Urinary bladder (tissue), 3 donors: ENCODE measurements at regions not wholly inside any gene's neighbourhood (a gene's known extent, or its start where the extent isn't known, plus 50 kb on each side); places are given as distances from the start of the nearest gene placed in this dataset.

ENCODE experiments used
- DNase-seq: peaks from one replicate; pipeline ENCODE4 v3.0.0-alpha.2; 2015; ENCODE audit errors: extremely low spot score
- H3K27ac ChIP-seq: one replicate; pipeline ENCODE4 v1.5.1; 2013; ENCODE audit warnings: low read depth, mild to moderate bottlenecking, moderate library complexity
- H3K36me3 ChIP-seq: one replicate; pipeline ENCODE4 v1.6.1; 2013; ENCODE audit warnings: mild to moderate bottlenecking, moderate library complexity; ENCODE audit not compliant: insufficient read depth
- H3K4me1 ChIP-seq: one replicate; pipeline ENCODE4 v1.6.1; 2013; ENCODE audit warnings: mild to moderate bottlenecking, moderate library complexity; ENCODE audit not compliant: insufficient read depth
- H3K4me3 ChIP-seq: one replicate; pipeline ENCODE4 v1.5.1; 2013; ENCODE audit warnings: low read depth, low read length
- WGBS: extraction: QIAGEN DNeasy Blood & Tissue Kit; methylation state at CpG from one replicate; pipeline ENCODE4 v1.1.7; 2013; 5-methylcytosine and 5-hydroxymethylcytosine counted together
- donor health status: healthy with polysubstance abuse.
- donor health status: healthy.

DNA sequence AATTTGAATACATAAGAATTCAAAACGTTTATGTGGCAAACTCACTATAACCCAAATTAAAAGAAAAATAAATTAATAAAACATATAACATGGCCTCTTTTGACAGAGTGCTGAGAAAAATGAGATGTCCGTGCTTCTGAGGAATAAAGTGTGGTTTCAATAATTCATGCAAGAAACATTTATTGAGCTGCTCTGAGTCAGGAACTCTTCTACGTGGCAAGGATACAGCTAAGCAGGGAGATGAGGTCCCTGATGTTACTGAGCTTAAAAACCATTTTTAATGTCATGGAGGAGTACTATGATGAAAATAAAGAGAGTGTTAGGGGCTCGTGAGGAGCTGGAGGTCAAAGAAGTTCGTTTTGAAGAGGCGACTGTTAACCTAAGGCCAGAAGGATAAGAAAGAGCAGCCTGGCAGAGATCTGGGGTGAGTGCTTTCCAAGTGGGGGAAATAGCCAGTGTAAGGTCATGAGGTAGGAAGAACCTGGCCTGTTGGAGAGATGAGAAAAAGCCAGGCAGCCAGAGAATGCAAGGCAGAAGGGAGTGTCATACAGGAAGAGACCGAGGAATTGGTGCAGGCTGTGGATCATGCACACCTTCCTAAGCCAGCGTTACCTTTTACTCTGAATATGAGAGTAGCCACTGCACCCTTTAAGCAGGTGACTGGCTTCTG is 182.2 kb upstream of the DUSP10 start:
- Histone ChIP-seq H3K4me3 (no peak overlapping the region), H3K4me1 (no peaks in the 10 kb centered on the region), H3K27ac (no peak overlapping the region), H3K36me3 (no peaks in the 10 kb centered on the region)
- no peak for DNase-seq
- WGBS: 87% methylated on average over 8 of the region's 8 CpGs

- 94% methylated on average over 2 of the region's 2 CpGs for WGBS
- DNase-seq: no peak
- Histone ChIP-seq H3K36me3 (no peaks in the 10 kb centered on the region), H3K4me1 (no peaks in the 10 kb centered on the region), H3K4me3 (no peak overlapping the region), H3K27ac (no peak overlapping the region)
Observed at GRCh38 chr1:221921936-221922335, 180.0 kb upstream of the DUSP10 start.

DNA sequence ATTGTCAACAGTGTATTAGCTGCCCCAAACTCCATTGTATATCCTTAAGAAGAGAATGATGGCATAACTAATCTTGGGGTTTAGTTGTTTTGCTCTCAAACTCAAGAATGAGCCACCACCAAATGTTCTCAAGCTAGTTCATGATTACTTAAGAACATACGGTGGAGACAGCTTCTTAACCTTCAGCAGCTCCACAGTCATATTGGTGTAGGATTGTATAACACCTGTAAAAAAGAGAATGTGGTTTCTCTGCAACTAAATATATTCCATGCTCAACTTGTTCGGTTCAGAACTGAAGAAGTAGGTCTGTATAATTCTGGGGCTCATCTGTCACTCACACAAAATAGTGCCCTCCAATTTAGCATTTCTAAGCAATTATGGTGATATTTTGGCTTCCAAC is 177.9 kb upstream of the DUSP10 start:
- Histone ChIP-seq H3K4me3 (no peak overlapping the region), H3K4me1 (no peaks in the 10 kb centered on the region), H3K36me3 (no peaks in the 10 kb centered on the region), H3K27ac (no peak overlapping the region)
- 90% methylated on average over 2 of the region's 2 CpGs for WGBS
- DNase-seq: no peak

- no peak for DNase-seq
- no peaks in the 10 kb centered on the region for H3K36me3 ChIP-seq
- no peak overlapping the region for H3K4me3 ChIP-seq
- H3K4me1 ChIP-seq: no peaks in the 10 kb centered on the region
- H3K27ac ChIP-seq: no peak overlapping the region
- 70% methylated on average over 1 of the region's 1 CpG for WGBS
Observed at GRCh38 chr1:221919341-221919740, 177.5 kb upstream of the DUSP10 start.

GRCh38 chr1:221916176-221916575 is 174.3 kb upstream of the DUSP10 start:
- Histone ChIP-seq H3K36me3 (no peaks in the 10 kb centered on the region), H3K27ac (no peak overlapping the region), H3K4me3 (no peak overlapping the region), H3K4me1 (no peaks in the 10 kb centered on the region)
- no peak for DNase-seq
- WGBS: 91% methylated on average over 5 of the region's 5 CpGs

DNA sequence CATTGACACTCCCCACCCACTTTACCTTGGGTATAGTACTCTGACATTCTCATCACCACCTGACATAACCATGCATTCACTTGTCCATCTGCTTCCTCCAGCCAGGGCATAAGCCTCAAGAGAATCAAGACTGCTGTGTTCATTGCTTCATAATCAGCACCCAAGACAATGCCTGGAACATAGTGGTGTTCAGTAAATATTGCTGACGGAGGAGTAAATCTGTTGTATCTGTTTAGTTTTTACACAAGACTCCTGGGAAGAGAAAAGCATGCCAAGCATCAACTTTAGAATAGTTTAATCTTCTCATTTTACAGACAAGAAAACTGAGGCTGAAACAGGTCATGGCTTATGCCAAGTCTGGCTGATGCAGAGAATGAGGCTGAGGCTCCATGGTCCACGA is 173.9 kb upstream of the DUSP10 start:
- Histone ChIP-seq H3K4me3 (no peak overlapping the region), H3K4me1 (no peaks in the 10 kb centered on the region), H3K27ac (no peak overlapping the region), H3K36me3 (no peaks in the 10 kb centered on the region)
- WGBS: 90% methylated on average over 2 of the region's 2 CpGs
- DNase-seq: no peak

- DNase-seq: no peak
- 83% methylated on average over 3 of the region's 3 CpGs for WGBS
Observed at GRCh38 chr1:221913351-221913892, 171.5 kb upstream of the DUSP10 start.

GRCh38 chr1:221912230-221912629 is 170.3 kb upstream of the DUSP10 start:
- H3K36me3 ChIP-seq: no peaks in the 10 kb centered on the region
- no peak for DNase-seq
- H3K4me1 ChIP-seq: no peaks in the 10 kb centered on the region
- H3K4me3 ChIP-seq: no peak overlapping the region
- no peak overlapping the region for H3K27ac ChIP-seq

More at GRCh38 chr1:221913351-221913892, 171.5 kb upstream of the DUSP10 start:
- Histone ChIP-seq H3K4me3 (no peak overlapping the region), H3K4me1 (no peaks in the 10 kb centered on the region), H3K27ac (no peak overlapping the region), H3K36me3 (no peaks in the 10 kb centered on the region)

GRCh38 chr1:221911714-221912113 is 169.8 kb upstream of the DUSP10 start:
- DNase-seq: no peak
- 81% methylated on average over 1 of the region's 1 CpG for WGBS
- Histone ChIP-seq H3K4me1 (no peaks in the 10 kb centered on the region), H3K4me3 (no peak overlapping the region), H3K27ac (no peak overlapping the region), H3K36me3 (no peaks in the 10 kb centered on the region)

GRCh38 chr1:221910222-221910621 is 168.3 kb upstream of the DUSP10 start:
- WGBS: 81% methylated on average over 4 of the region's 4 CpGs
- H3K27ac ChIP-seq: no peak overlapping the region
- H3K4me3 ChIP-seq: no peak overlapping the region
- no peaks in the 10 kb centered on the region for H3K36me3 ChIP-seq
- no peak for DNase-seq
- H3K4me1 ChIP-seq: no peaks in the 10 kb centered on the region

DNA sequence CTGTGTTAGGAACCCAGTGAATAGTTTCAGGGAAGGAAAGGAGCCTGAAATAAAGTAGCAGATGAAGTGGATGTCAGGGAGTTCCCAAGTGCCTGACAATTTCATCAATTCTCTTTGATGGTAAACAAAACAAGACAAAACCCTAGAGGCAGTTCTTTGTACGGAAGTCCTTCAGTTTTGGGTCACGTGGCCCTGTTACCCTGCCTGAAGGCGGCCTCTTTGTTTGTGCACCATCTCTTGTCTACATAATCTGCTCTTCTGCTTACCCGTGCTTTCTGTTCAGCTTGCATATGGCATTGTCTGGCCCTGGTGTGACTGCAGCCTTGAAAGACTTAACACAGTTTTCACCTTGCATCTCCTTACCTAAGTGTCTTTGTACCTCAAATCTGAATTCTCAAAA is 166.7 kb upstream of the DUSP10 start:
- H3K36me3 ChIP-seq: no peaks in the 10 kb centered on the region
- no peak for DNase-seq
- no peak overlapping the region for H3K27ac ChIP-seq
- no peak overlapping the region for H3K4me3 ChIP-seq
- 89% methylated on average over 4 of the region's 4 CpGs for WGBS
- no peaks in the 10 kb centered on the region for H3K4me1 ChIP-seq

GRCh38 chr1:221907166-221907932 is 165.5 kb upstream of the DUSP10 start:
- no peak for DNase-seq
- 87% methylated on average over 8 of the region's 8 CpGs for WGBS
- no peaks in the 10 kb centered on the region for H3K4me1 ChIP-seq

DNA sequence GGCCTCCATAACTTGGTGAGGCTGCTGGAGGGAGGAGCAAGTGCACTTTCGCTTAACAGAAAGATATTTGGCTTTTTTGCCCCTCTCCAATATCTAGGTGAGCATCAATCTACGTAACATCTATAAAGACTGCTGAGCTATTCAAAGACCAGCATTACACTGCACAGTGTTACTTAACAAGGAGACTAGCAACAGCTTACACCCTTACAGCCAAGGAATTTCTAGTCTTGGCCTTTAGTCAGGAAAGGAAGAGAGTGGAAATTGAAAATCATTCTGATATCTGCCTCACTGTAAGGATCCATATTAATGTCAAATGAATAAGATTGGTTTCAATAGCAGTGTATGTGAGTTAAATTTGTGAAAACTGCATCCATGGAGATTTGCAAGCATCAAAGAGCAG is 163.9 kb upstream of the DUSP10 start:
- DNase-seq: no peak
- Histone ChIP-seq H3K36me3 (no peaks in the 10 kb centered on the region), H3K4me1 (no peaks in the 10 kb centered on the region), H3K4me3 (no peak overlapping the region), H3K27ac (no peak overlapping the region)
- WGBS: 85% methylated on average over 2 of the region's 2 CpGs

More at GRCh38 chr1:221907166-221907932, 165.5 kb upstream of the DUSP10 start:
- H3K27ac ChIP-seq: no peak overlapping the region
- no peaks in the 10 kb centered on the region for H3K36me3 ChIP-seq
- no peak overlapping the region for H3K4me3 ChIP-seq

GRCh38 chr1:221904319-221904718 is 162.4 kb upstream of the DUSP10 start:
- Histone ChIP-seq H3K4me3 (no peak overlapping the region), H3K4me1 (no peaks in the 10 kb centered on the region), H3K36me3 (no peaks in the 10 kb centered on the region), H3K27ac (no peak overlapping the region)
- no peak for DNase-seq
- WGBS: 98% methylated on average over 2 of the region's 2 CpGs
